ENCODE measurements at regions not wholly inside any gene's neighbourhood (a gene's known extent, or its start where the extent isn't known, plus 50 kb on each side); places are given as distances from the start of the nearest gene placed in this dataset.

GRCh38 chr10:45197816-45198485 lies 117.5 kb downstream of the OR13A1 start:
- DNase-seq (ENCODE audit: low spot score), result no peak

GRCh38 chr10:45198486-45199204 lies 116.8 kb downstream of the OR13A1 start:
- DNase-seq (ENCODE audit: low spot score), result no peak

DNA sequence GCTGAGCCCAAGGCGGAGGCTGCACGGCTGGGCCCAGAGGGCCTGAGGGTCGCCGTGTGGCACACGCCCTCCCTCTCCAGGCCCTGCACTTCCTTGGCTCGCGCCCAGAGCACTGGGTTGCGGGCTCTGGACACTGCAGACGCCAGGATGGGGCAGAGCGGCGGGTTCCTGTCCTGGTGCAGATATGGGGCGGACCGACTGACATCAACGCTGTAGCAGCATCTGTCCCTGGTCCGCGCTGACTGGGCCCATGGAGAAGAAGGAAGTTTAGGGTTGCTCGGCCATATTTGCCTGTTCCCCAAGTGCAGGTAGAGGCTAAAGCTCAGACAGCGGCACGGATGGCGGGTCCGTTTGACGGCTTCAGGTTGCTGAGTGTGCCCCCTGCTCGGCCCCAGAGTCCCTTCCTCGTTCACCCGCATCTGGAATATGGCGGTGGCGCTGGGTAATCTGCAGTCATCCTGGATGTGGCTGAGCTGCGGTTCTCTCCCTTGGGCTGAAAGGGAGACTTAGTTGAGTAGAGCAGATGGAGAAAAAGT lies 116.1 kb downstream of the OR13A1 start:
- DNase-seq (ENCODE audit: low spot score), result no peak

GRCh38 chr10:45201271-45201670 lies 114.1 kb downstream of the OR13A1 start:
- no peak for DNase-seq (ENCODE audit: low spot score)

- no peak for DNase-seq (ENCODE audit: low spot score)
These were observed 113.2 kb downstream of the OR13A1 start for GRCh38 chr10:45202242-45202641.

GRCh38 chr10:45204954-45205775 lies 110.2 kb downstream of the OR13A1 start:
- no peak for DNase-seq (ENCODE audit: low spot score)

DNA sequence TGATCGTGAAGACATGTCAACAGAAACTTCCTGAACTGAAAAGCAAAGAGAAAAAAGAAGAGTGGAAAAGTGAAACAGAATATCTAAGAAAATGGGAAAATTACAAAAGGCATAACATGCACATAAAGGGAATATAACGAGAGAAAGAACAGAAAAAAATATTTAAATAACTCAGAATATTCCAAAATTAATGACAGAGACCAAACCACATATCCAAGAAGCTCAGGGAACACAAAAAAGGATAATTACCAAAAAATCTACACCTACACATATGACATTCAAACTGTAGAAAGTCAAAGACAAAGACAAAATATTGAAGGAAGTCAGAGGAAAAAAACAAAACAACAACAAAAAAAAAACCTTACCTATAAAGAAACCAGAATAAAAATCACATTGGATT lies 105.5 kb downstream of the OR13A1 start:
- no peak for DNase-seq (ENCODE audit: low spot score)

DNA sequence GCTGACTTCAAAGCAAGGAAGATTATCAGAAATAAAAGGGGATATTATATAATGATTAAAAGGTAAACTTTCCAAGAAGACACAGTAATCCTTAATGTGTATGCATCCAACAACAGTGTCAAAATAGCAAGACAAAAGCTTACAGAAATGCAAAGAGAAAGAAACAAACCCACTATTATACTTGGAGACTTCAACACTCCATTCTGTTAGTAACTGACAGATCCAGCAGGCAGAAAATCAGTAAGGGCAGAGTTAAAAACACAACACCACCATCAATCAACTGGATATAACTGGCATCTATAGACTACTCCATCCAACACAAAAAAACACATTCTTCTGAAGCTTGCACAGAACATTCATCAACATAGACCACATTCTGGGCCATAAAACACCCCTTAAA lies 103.8 kb downstream of the OR13A1 start:
- DNase-seq (ENCODE audit: low spot score), result no peak

- no peak for DNase-seq (ENCODE audit: low spot score)
These were observed 96.0 kb downstream of the OR13A1 start for GRCh38 chr10:45219416-45219815.

- no peak for DNase-seq (ENCODE audit: low spot score)
These were observed 94.5 kb downstream of the OR13A1 start for GRCh38 chr10:45220931-45221330.

GRCh38 chr10:45224219-45224841 lies 91.1 kb downstream of the OR13A1 start:
- DNase-seq (ENCODE audit: low spot score), result no peak

GRCh38 chr10:45227042-45227441 lies 88.4 kb downstream of the OR13A1 start:
- DNase-seq (ENCODE audit: low spot score), result no peak

- DNase-seq (ENCODE audit: low spot score), result no peak
These were observed 88.0 kb downstream of the OR13A1 start for GRCh38 chr10:45227456-45227855.

DNA sequence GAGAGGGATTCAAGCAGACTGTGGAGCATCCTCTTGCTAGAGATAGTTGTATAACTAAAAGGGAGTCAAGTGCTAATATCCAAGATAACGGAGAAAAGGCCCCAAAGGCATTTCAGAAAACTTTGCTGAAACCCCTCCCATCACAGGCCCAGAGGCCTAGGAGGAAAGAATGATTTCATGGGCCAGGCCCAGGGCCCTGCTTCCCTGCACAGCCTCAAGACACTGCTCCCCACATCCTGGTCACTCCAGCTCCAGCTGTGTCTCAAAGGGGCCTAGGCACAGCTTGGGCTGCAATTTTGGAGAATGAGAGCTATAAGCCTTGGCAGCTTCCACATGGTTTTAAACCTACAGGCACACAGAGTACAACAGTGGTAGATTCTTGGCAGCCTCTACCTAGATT lies 85.6 kb downstream of the OR13A1 start:
- DNase-seq (ENCODE audit: low spot score), result no peak

DNA sequence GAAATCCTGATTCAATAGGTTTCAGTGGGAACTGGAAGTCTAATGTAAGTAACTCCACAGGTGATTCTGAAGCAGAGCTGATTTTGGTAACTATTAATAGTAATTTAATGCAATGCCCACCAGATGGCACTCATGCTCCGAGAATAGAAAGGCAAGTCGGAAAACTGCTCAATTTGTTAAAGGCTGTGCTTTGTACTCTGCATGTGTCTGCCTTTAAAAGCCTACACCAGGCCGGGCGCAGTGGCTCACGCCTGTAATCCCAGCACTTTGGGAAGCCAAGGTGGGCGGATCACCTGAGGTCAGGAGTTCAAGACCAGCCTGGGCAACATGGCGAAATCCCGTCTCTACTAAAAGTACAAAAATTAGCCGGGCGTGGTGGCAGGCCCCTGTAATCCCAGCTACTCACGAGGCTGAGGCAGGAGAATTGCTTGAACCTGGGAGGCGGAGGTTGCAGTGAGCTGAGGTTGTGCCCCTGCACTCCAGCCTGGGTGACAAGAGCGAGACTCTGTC lies 80.1 kb downstream of the OR13A1 start:
- peak; percentile 61 for DNase-seq (ENCODE audit: low spot score)

DNA sequence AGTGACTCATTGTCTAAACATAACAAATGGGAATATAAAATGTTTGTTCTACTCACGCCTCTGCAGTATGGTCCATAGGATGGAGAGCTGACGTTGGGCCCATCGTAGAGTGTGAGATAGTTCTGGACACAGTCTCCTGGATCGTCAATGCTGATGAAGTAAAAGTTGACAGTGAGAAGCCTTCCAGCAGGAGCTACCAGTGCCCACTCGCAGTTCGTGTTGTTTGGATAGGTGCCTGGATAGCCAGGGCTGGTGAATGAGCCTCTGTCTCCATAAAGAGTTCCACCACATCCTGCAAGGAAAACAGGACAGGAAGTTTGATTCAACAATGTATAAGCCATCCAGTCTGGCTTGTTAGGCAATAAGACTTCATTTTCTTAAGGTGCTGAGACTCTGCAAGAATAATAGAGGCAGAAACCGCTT lies 79.6 kb downstream of the OR13A1 start:
- no peak for DNase-seq (ENCODE audit: low spot score)

GRCh38 chr10:45238896-45239295 lies 76.5 kb downstream of the OR13A1 start:
- DNase-seq (ENCODE audit: low spot score), result no peak

DNA sequence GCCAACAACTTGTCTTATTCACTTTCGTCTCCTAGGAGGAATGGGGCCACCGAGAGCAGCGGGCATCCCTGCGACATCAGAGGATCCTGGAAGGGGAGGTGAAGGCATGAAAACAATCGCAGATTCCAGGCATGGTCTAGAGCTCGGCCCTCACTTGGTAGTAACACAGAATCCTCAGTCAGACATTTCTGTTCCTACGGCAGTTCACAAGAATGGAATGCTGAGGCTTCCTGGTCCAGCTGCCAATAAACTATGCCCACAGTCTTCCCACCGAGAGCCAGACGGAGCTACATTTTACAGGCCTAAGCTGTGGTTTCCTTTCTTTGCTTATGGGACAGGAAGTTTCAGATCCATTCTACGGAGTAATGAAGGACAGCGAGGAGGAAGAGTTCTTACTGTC lies 75.8 kb downstream of the OR13A1 start:
- peak; percentile 63 for DNase-seq (ENCODE audit: low spot score)

- DNase-seq (ENCODE audit: low spot score), result no peak
These were observed 73.4 kb downstream of the OR13A1 start for GRCh38 chr10:45241865-45242520.

DNA sequence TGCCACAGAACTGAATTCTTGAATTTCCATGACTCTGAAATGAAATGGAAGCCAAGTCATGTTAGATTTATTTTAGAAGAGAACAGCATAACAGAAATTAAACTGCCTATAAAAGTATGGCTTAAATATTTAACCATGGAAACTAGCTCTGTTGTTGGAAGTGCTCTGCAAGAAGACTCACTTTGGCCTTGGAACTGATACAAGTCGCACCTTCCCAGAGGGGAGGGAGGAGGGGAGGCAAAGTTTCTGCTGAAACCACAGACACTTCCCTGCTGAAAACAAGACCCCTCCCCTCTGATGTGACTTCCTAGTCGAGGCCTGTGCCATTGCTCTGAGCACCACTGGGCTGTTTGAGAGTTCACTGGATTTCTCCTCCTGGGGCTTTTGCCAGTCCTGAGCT lies 72.1 kb downstream of the OR13A1 start:
- no peak for DNase-seq (ENCODE audit: low spot score)

DNA sequence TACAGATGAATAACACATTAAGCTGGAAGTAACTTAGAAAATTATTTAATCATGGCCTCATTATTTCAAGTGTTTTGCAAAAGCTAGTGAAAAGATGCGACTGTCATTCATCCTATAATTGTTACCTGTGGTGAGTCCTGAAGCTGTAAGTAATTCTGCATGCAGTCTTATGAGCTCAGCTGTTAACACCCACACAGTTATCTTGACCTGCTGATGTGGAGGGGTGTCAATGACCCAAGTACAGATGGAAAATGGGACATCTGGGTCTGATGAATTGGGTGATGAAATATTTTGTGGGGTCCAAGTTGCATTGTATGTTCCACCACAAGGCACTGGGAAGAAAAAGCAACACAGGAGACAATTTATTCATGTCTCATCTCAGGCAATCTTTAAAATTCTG lies 68.9 kb downstream of the OR13A1 start:
- DNase-seq (ENCODE audit: low spot score), result no peak

Measured in AG20443 (cell line).